ENCODE measurements at regions not wholly inside any gene's neighbourhood (a gene's known extent, or its start where the extent isn't known, plus 50 kb on each side); places are given as distances from the start of the nearest gene placed in this dataset.
"Not testable (repeated sequence)": the region's sequence is repeated elsewhere in the genome, so short reads cannot be mapped to it uniquely, and the experiment has no call there.

- DNase-seq = no peak
Measured at GRCh38 chr2:199216253-199216652, 241.5 kb downstream of the SATB2 start.

- no peak for DNase-seq
Measured at GRCh38 chr2:199207011-199207410, 250.7 kb downstream of the SATB2 start.

- no peak for DNase-seq
Measured at GRCh38 chr2:199206536-199206935, 251.2 kb downstream of the SATB2 start.

GRCh38 chr2:199202964-199203363 is 254.8 kb downstream of the SATB2 start:
- no peak for DNase-seq

GRCh38 chr2:199201539-199201938 is 256.2 kb downstream of the SATB2 start:
- DNase-seq = no peak

GRCh38 chr2:199199797-199200196 is 257.9 kb downstream of the SATB2 start:
- no peak for DNase-seq

GRCh38 chr2:199197448-199197847 is 260.3 kb downstream of the SATB2 start:
- DNase-seq = no peak

- no peak for DNase-seq
Measured at GRCh38 chr2:199196686-199197085, 261.1 kb downstream of the SATB2 start.

GRCh38 chr2:199195927-199196502 is 261.7 kb downstream of the SATB2 start:
- no peak for DNase-seq

- DNase-seq = no peak
Measured at GRCh38 chr2:199191461-199191860, 266.3 kb downstream of the SATB2 start.

- no peak for DNase-seq
Measured at GRCh38 chr2:199189229-199189628, 268.5 kb downstream of the SATB2 start.

GRCh38 chr2:199186301-199186751 is 271.4 kb downstream of the SATB2 start:
- no peak for DNase-seq

GRCh38 chr2:199185174-199185573 is 272.6 kb downstream of the SATB2 start:
- DNase-seq = not testable (repeated sequence)

GRCh38 chr2:199163613-199164458 is 293.9 kb downstream of the SATB2 start:
- no peak for DNase-seq

GRCh38 chr2:199160677-199161465 is 296.9 kb downstream of the SATB2 start:
- DNase-seq = no peak

- no peak for DNase-seq
Measured at GRCh38 chr2:199160081-199160480, 297.7 kb downstream of the SATB2 start.

GRCh38 chr2:199148076-199148845 is 309.5 kb downstream of the SATB2 start:
- DNase-seq = no peak

GRCh38 chr2:199147216-199147615 is 310.5 kb downstream of the SATB2 start:
- no peak for DNase-seq

- no peak for DNase-seq
Measured at GRCh38 chr2:199144546-199144945, 313.2 kb downstream of the SATB2 start.

- DNase-seq = no peak
Measured at GRCh38 chr2:199144036-199144435, 313.7 kb downstream of the SATB2 start.

- DNase-seq = no peak
Measured at GRCh38 chr2:199136681-199137080, 321.1 kb downstream of the SATB2 start.

- no peak for DNase-seq
Measured at GRCh38 chr2:199136242-199136641, 321.5 kb downstream of the SATB2 start.

- DNase-seq = no peak
Measured at GRCh38 chr2:199131876-199132275, 325.9 kb downstream of the SATB2 start.

All from activated CD4-positive, alpha-beta T cell treated with anti-CD3 and anti-CD28 coated beads, Interleukin-2, Interleukin-6, amounts not matched to agents 100 ng/mL and 50 ng/mL, durations not matched to agents 16 hours and 8 hours (primary cell).